Fibroblast of peridontal ligament (primary cell): ENCODE measurements at regions not wholly inside any gene's neighbourhood (a gene's known extent, or its start where the extent isn't known, plus 50 kb on each side); places are given as distances from the start of the nearest gene placed in this dataset.
"Not testable (repeated sequence)": the region's sequence is repeated elsewhere in the genome, so short reads cannot be mapped to it uniquely, and the experiment has no call there.

ENCODE experiments used
- DNase-seq: peaks from one replicate; pipeline ENCODE4 v3.0.0-alpha.2; 2010; ENCODE audit errors: extremely low read depth

- no peak for DNase-seq
Observed at GRCh38 chr9:135273008-135273407, 185.5 kb downstream of the OLFM1 start.

DNA sequence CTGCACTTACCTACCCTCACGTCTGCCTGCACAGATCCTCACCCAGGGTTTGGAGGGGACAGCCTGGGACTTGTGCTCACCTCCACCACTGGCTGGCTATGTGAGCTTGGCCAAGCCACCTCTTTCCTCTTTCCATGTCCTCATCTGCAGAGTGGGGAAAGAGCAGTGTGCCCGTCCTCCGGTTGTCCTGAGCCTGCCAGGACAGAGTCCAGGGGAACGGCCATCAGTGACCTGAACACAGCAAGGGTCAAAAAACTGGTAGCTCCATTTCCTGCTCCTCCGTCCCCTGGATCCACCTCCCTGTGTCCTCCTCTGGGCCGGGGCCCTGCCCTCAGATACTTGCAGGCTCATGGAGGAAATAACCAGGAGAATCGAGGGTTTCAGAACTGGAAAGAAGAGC, 187.7 kb downstream of the OLFM1 start:
- no peak for DNase-seq

DNA sequence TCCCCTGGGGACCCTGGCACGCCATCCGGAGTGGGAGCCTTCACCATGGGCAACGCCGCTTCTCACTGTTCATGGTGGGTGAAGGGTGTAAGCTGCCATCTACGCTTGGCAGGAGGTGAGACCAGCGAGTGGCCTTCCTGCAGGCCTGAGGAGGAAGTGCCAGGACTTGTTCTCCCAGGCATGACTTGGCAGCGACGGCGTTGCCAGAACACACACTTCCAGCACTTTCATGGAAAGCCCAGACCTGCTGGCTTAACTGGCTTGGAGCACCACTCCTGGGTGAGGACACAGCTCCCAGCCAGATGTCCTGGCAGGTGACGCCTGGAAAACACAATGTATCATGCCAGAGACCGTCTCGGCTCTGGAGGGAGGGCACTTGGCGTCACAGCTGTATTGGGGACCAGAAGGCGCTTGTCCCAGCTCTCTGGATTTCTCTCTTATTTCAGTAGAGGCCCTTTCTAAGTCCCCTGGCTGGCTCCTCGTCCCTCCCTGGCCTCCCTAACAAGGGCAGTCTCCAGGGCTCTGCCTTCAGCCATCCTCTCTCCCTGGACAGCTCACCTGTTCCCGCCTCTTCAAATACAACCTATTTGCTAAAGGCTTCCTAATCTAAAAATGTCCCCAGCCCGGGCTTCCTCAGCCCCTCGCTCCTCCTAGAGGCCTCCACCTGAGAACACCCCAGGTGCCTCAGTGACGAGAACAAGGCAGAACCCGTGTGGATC, 188.3 kb downstream of the OLFM1 start:
- DNase-seq: no peak

GRCh38 chr9:135277219-135278201, 190.0 kb downstream of the OLFM1 start:
- DNase-seq: no peak

DNA sequence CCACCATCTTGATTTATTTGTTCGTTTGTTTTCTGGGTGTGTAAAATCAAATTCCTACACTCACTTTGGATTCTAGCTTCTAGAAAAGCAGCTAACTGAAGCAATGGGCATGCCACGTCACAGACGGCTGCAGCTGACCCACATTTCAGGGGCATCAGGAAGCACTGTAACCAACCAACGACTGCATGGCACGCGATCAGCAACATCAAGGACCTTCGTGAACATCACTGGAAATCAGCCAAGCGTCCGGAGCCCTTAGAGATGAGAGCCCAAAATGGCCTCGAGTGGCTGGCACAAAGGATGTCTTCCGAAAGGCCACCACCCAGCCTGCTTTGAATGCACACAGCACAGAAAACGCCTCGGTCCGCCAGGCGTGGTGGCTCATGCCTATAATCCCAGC, 191.1 kb downstream of the OLFM1 start:
- DNase-seq: no peak

GRCh38 chr9:135279385-135279784, 191.9 kb downstream of the OLFM1 start:
- DNase-seq: no peak

DNA sequence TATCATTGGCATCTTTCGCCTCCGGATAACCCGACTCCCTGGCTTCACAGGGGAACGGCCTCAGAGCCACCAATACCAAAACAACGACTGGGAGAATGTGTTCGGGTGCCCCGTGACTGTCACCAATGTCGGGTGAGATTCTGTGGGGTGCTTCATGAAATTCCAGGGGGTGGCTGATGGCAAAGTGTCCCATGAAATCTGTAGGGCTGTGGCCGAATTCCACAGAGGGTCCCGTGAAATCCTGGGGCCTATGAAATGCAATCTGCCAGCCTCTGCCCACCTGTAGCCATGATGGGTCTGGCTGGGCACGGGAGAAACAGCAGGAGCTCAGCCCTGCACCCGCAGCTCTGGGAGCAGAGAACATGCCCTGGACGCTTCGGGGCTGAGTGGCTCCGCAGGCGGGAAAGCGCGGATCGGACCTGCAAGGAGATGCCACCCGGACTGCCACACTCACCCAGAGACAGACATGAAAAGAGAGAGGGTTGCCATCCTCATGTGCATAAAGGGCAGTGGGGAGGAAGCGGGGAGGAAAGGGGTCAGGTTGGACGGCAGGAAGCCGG, 192.4 kb downstream of the OLFM1 start:
- DNase-seq: no peak

DNA sequence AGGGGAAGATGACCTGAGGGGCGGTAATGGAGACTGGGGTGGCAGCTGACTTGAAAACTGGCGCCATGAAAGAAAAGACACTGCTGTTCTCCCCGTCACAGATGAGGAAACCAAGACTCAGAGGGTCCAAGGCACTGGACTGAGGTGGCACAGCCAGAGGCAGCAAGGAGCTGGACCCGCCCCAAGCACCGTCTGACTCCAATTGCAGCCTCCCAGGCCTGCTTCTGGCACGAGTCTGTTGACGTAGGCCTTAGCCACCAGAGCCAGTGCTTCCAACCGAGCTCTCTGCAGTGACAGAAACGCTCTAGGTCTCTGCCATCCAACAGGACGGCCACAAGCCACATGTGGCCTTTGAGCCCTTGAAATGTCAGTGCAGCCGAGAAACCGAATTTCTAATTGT, 193.2 kb downstream of the OLFM1 start:
- DNase-seq: no peak

DNA sequence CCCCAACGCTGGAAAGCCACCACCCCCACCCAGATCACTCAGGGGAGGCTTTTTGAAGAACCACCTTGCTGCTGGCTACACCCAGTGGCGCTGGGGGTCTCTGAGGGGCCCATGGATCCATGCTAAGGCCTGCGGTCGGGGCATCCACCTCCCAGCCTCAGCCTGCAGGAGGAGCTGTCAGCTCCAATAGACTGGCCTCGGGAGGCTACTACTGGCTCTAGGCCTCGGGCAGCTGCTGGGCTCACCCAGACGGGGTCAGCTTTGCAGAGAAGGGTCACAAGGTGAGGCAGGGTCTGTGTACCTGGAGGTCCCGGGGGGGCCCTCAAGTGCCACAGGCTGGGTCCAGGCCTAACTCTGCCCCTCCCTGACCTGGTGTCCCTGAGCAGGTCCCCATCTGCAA, 193.7 kb downstream of the OLFM1 start:
- DNase-seq: no peak

DNA sequence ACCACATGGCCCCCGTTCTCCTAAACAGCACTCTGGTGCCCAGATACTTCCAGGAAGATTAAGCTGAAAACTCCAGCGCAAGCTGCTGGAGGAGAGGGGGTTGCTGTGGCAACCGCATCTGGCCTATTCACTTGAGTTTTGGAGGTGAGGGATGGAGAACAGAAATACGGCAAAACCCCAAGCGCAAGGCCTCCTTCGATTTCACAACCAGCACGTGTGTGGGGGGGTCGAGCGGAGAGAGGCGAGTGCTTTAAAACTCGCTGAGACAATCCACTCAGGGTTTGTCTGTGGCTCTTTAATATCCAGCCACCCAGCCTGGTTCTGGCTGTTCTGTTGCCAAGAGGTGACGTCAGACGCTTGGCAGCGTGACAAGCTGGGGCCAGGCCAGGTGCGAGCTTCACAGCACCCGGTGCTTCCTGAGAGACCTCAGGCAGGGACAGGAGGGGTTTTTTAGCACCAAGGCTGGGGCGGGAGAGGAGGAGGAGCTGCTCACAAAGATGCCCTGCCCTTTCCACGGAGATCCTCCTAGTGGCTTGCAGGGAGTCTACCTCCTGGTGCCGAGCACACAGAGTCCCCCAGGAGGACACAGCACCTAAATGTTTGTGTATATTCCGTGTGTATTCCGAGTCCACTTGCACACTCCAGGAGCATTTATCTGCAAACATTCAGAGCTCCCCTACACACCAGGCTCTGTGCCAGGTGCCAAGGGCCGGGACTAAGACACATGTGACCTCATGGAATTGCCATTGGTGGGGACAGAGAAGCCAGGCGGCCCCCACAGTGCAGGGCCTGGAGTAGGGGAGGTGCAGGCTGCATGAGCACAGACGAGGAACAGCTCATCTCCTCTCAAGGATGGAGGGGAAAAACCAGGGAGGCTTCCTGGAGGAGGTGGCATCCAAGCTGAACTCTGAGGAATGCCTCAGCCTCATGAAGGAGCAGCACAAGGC, 194.6 kb downstream of the OLFM1 start:
- no peak for DNase-seq

GRCh38 chr9:135282808-135283207, 195.3 kb downstream of the OLFM1 start:
- no peak for DNase-seq

GRCh38 chr9:135283671-135284070, 195.9 kb upstream of the PPP1R26 start:
- DNase-seq: no peak

- no peak for DNase-seq
Observed at GRCh38 chr9:135284386-135285134, 195.0 kb upstream of the PPP1R26 start.

DNA sequence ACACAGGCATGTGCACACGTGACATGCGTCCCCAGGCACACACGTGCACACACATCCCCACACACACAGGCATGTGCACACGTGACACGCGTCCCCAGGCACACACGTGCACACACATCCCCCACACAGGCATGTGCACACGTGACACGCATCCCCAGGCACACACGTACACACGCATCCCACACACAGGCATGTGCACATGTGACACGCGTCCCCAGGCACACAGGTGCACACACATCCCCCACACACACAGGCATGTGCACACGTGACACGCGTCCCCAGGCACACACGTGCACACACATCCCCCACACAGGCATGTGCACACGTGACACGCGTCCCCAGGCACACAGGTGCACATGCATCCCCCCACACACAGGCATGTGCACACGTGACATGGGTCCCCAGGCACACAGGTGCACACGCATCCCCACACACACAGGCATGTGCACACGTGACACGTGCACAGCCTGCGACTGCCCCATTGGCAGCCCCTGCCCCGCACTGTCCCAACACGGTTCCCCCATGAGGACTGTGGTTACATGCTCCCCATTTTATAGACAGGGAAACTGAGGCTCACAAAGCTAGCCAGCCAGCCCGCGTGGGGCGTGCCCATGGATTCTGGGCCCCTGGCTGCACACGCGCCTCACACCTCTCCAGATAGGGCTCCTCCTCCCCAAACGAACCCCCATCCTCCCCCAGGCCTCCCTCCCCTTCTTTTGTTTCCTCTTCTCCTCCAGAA, 193.2 kb upstream of the PPP1R26 start:
- DNase-seq: not testable (repeated sequence)

DNA sequence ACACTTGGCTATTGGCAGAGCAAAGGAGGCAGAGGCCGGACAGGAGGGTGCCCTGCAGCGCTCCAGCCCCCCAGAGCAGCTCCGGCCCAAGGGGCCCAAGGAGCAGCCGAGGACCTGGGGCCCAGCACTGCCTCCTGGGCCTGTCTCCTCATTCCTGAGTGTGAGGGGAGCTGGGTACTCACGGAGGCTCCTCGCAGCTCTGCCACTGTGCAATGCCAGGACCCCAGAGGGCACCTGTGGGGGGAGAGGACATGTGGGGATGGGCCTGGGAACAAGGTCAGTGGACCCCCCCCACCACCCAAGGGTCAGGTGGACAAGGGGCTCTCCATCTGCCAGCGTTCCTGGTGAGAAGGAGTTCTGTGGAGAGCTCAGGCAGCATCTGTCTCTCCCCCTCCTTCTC, 192.6 kb upstream of the PPP1R26 start:
- no peak for DNase-seq

DNA sequence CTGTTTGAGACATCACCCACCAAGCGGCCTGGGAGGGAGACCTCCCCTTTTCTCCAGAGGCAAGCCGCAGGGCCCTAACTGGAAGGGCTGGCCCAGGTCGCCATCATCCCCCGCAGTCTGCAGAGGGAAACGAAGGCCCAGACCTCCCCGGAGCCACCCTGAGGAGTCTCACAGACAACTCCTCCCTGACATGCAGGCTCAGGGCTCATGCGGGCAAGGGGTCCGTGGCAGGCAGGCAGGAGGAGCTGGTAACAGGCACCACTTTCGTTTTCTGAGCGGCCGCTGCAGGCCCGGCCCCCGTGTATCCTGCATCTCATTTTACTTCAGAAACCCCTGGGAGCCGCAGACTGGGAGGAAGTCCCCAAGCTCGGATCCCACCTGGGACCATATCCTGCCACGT, 192.0 kb upstream of the PPP1R26 start:
- no peak for DNase-seq

DNA sequence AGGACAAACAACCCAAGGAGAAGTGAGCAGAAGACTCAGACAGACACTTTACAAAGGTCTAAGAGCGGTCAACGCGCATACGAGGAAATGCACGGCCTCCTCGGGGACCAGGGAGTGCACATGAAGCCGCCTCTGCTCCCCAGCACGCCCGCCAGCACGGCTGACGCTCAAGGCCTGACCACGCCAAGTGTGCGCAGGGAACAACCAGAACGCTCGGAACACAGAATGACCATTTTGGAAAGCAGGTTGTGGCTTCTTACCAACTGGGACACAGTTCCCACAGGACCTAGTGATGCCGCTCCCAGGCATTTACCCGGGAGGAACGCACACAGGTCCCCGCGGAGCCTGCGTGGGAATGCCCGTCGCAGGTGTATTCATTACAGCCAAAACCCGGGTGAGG, 191.5 kb upstream of the PPP1R26 start:
- DNase-seq: no peak

DNA sequence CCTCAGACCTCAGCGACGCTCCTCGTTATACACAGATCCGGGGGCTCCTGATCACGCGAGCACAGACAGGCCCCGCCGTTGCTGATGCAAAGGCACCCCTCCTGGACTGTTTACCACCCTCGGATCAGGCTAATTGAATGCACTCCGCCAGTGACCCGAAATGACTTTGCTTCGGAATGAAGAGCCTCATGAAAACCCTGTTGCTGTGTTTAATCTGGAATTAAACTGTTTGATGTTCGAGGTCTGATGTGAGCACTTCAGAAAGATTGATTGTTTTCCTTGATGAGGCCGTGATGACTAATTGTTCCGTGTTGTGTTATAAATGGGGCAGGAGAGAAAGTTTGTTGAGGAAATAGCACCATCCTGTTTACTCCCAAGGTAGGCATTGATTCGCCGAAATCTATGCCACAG, 190.5 kb upstream of the PPP1R26 start:
- no peak for DNase-seq

GRCh38 chr9:135290086-135290485, 189.5 kb upstream of the PPP1R26 start:
- DNase-seq: no peak

DNA sequence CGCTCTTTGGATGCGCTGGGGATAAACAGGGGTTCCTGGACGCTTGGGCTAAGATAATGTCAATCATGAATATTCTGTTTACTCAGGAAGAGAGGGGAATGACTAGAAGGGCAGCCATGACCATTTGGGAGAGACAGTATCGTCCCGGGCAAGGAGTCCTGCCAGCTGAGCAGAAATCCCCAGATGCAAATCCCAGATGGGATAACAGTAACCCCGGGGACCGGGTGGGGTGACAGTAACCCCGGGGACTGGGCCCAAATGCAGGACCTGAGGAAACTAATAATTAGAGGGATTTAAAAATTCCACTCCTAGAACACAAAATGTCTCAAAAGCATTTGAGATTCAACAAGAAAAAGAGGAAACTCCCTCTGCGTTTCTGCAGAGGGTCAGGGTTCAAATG, 189.0 kb upstream of the PPP1R26 start:
- DNase-seq: no peak
